CD1c-positive myeloid dendritic cell (primary cell): ENCODE measurements at regions not wholly inside any gene's neighbourhood (a gene's known extent, or its start where the extent isn't known, plus 50 kb on each side); places are given as distances from the start of the nearest gene placed in this dataset.

Source experiments
- DNase-seq: peaks from one replicate; pipeline ENCODE4 v3.0.0-alpha.2; 2016; ENCODE audit errors: extremely low spot score

- DNase-seq: peak; percentile 17
These were observed 281.9 kb upstream of the FN1 start for GRCh38 chr2:215717501-215718381.

GRCh38 chr2:215716956-215717355 is 281.1 kb upstream of the FN1 start:
- no peak for DNase-seq

GRCh38 chr2:215712871-215713790 is 277.3 kb upstream of the FN1 start:
- peak; percentile 63 for DNase-seq

DNA sequence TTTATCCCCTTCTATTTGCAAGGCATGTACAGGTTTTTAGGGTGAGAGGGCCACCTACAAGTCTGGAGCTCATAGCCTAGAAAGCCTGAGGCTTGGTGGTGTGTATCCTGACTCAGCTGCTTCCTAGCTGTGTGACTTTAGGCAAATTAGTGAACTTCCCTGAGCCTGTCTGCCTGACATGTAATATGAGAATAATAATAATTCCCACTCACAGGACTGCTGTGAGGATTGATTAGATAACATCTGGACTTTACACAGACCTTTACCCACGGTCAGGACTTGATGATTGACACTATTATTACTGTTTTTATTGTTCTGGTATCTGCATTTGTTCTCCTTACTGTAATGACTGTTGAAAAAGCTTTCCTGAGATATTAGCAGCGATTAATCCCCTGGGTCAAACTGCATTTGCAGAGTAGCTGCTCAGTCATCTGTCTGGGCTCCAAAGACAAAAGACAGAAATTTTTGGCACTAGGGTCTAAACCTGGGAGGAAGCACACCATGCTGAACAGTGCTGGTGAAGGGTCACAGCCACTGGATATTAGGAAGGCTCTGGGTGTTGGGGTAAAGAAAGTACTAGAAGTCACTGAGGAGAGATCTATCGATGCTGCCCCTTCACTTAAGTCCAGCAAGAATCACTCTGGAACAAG is 276.5 kb upstream of the FN1 start:
- DNase-seq: no peak

DNA sequence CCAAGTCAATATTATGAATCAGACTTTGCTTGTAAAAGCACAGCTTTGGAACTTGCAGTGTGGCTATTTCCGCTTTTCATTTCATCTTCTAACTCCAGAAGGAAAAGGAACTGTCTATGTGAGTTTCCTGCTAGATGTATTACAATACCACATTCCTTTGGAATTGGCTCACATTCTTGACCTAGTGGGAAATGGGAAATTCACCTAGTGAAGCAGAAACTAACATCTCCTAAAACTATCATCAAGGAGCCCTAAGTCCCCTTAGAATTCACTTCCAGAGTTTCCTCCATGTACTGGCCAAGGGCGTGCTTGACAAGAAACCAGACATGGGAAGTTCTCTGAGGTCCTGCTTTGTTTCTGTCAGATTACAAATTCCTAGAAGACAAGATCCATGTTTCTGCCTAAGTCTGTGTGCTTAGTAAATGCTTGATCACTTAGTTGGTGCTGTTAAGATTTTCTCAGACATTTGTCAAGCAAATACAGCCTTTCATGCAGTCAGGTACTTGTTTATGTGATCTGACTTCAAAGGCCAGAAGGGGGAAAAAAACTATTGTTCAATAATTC is 275.7 kb upstream of the FN1 start:
- DNase-seq: peak; percentile 68

DNA sequence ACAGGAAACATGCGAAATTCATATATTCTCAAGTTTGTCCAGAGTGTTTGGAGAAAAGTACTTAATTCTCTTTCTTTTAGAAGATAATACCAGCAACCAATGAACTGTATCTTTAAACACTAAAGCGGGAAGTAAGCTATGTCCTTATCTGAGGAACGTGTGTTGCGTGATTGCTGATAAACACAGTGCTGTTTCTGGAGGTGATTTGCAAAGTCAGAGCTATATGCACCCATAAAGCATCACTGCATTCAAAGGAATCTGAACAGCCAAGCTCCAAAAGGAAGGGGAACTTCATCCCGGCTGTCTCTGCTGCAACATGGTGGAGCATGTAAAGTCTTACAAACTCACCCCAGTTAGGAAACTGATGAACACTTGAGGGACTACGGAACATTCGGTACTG is 271.7 kb upstream of the FN1 start:
- no peak for DNase-seq

DNA sequence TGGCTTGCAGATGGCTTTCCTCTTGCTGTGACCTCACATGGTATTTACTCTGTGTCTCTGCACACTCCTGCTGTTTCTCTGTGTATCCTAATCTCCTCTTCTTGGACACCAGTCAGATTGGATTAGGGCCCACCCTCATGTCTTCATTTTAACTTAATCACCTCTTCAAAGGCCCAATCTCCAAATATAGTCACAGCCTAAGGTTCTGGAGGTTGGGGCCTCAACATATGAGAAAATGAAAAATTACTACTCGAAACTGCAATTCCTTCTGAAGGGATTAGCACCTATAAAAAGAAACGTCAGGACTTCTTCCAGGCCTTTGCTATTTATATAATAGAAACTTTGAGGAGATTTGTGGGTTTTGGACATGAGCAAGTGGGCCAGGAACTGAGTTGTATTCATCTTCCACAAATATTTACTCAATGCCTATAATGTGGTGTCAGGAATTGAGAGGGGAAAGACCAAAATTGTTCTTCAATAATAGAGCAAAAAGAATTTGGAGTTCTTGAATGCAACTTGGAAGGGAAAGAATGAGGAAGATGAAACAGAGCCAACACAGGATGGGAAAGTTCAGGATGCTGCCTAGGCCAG is 270.0 kb upstream of the FN1 start:
- DNase-seq: no peak

DNA sequence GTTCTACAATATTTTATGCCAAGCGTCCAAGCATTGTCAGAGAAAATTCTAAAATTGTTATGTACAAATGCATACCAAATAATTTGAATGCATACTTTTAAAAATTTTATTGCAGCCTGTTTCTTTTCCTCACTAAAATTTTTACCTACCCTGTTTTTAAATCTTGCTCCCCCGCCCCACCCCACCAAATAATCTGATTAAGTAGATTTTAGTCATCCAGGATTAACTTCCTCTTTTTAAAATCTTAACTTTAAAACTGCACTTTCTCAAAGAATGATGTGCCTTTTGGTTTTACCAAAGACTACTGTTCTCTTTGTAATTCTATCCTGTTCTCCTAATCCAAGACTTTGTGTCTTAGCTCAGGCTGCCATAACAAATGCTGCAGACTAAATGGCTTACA is 269.4 kb upstream of the FN1 start:
- DNase-seq: no peak

GRCh38 chr2:215702116-215702902 is 266.4 kb upstream of the FN1 start:
- no peak for DNase-seq

GRCh38 chr2:215699700-215700538 is 264.1 kb upstream of the FN1 start:
- peak; percentile 52 for DNase-seq

- DNase-seq: no peak
These were observed 263.1 kb upstream of the FN1 start for GRCh38 chr2:215699018-215699417.

- no peak for DNase-seq
These were observed 262.7 kb upstream of the FN1 start for GRCh38 chr2:215698566-215698965.

DNA sequence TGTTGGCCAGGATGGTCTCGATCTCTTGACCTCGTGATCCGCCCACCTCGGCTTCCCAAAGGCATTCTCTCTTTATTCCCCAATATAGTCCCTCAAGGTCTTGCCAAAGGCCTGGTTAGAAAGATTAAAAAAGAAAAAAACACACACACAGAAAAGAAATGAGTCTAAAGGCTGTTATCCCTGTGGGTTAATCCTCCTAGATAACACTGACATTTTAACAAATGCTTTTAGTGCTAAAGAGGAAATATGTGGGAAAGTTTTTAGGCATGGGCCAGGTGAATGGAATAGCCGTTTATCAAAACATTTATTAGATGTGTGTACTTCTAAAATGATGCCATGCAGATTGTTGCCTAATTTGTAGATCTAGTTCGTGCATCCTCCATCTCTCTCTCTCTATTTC is 261.6 kb upstream of the FN1 start:
- DNase-seq: no peak

GRCh38 chr2:215697003-215697402 is 261.1 kb upstream of the FN1 start:
- peak; percentile 66 for DNase-seq

- no peak for DNase-seq
These were observed 260.0 kb upstream of the FN1 start for GRCh38 chr2:215695861-215696260.

DNA sequence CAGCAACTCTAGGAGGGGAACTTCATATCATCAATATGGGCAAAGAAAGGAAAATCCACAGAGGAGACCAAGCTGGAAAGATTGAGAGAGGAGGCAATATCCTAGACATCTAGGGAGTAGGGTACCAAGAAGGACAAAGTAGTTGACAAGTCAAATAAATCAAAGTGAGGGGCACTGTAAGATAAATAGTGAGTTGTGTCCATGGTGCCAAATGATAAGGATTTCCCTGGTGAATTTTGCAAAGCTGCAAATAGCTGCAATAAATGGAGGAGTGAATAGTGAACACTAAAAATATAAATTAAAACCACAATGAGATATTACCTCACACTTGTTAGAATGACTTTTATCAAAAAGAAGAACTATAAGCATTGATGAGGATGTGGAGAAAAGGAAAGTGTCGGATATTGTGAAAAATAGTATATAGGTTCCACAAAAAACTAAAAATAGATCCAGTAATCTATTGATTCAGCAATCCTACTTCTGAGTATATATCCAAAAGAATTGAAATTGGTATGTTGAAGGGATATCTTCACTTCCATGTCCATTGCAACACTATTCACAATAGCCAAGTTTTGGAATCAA is 258.2 kb upstream of the FN1 start:
- no peak for DNase-seq

DNA sequence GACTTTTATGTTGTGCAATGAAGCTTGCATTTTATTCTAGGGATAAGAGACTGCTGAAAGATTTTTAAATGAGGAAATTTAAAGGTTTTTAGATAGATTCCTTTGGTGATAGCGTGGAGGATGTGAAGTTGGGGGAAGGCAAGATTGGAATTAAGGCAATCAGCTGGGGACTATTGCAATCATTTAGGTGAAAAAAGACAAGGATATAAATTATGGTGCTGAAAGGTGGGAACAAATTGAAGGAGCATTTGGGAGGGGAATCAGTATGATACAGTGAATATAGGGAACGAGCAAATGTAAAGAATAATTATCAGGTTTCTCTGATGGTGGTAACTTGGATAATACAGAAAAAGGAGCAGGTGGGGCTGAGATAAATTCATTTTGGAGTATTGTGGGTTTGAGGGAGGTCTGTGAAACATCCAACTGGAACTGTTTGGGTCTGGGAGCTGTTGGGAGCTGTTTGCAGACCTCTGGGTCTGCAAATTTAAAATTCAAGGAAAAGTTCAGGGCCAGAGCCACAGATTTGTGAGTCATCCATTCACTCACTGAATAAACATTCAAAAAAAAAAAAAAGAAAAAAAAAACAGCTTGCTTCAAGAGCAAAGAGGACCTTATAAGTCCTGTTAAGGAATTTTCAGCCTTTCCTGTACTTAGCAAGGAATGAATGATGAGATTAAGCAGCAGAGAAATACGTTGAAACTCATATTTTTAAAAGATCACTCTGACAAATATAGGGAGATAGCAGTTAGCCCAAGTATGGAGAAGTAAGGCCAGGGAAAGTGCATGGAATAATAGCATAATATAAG is 257.5 kb upstream of the FN1 start:
- DNase-seq: no peak

- no peak for DNase-seq
These were observed 256.7 kb upstream of the FN1 start for GRCh38 chr2:215692387-215693079.
